22Rv1 (cell line): ENCODE measurements at regions not wholly inside any gene's neighbourhood (a gene's known extent, or its start where the extent isn't known, plus 50 kb on each side); places are given as distances from the start of the nearest gene placed in this dataset.

ENCODE experiments used
- H3K27ac ChIP-seq: fragments of 450-650 bp; 2 replicates; pipeline ENCODE4 v1.5.1; 2017
- ZFX ChIP-seq: fragments of 450-650 bp; IDR thresholded peaks from 2 replicates; pipeline ENCODE4 v1.6.1; 2017; ENCODE audit warnings: antibody characterized with exemption, borderline replicate concordance
- TF ChIP-seq, protein P1 (sequence below): fragments of 450-650 bp; IDR thresholded peaks from 2 replicates; pipeline ENCODE4 v1.5.1; 2017; ENCODE audit warnings: mild to moderate bottlenecking

DNA sequence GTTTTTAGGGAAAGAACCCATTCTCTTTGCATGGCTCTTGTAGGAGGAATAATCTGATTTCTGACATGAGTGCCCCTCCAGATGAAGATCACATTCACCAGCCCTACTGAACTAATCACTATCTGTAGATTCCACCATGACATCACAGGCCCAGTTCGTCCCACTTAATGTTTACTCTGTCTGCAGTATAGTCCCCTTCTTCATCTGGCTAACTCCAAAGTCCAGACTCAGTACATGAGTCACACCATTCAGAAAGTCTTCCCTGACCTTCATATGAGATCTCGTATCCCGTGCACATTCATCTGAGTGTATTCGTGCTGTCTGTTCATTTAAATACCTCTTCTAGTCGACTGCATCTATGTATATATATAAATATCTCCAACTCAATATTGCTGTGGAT is 366.5 kb upstream of the AKR1E2 start:
- TF ChIP-seq ZFX = no peak
- TF ChIP-seq, protein P1, sequence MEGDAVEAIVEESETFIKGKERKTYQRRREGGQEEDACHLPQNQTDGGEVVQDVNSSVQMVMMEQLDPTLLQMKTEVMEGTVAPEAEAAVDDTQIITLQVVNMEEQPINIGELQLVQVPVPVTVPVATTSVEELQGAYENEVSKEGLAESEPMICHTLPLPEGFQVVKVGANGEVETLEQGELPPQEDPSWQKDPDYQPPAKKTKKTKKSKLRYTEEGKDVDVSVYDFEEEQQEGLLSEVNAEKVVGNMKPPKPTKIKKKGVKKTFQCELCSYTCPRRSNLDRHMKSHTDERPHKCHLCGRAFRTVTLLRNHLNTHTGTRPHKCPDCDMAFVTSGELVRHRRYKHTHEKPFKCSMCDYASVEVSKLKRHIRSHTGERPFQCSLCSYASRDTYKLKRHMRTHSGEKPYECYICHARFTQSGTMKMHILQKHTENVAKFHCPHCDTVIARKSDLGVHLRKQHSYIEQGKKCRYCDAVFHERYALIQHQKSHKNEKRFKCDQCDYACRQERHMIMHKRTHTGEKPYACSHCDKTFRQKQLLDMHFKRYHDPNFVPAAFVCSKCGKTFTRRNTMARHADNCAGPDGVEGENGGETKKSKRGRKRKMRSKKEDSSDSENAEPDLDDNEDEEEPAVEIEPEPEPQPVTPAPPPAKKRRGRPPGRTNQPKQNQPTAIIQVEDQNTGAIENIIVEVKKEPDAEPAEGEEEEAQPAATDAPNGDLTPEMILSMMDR = no peak

DNA sequence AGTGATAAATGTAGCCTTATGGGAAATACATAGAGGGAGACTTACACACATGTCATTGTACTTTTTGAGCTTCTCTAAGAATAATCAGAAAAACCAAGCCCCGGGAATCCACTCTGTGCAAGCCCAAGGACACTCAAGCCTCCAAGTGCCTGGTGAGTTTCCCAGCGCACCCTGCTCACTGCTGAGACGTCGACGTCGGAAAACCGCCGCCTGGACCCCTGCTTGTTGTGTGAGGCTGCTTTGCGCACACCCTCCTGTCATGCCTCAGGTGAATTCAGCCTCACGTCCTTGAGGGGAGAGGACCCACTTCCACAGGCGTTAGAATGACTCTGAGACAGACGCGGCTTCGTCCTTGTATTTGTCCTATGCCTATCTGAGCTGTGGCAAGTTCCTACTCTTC is 368.4 kb upstream of the AKR1E2 start:
- TF ChIP-seq, protein P1 = no peak
- TF ChIP-seq ZFX = no peak
- no peak overlapping the region for H3K27ac ChIP-seq

More for the DNA sequence above, 366.5 kb upstream of the AKR1E2 start:
- H3K27ac ChIP-seq = no peak overlapping the region

DNA sequence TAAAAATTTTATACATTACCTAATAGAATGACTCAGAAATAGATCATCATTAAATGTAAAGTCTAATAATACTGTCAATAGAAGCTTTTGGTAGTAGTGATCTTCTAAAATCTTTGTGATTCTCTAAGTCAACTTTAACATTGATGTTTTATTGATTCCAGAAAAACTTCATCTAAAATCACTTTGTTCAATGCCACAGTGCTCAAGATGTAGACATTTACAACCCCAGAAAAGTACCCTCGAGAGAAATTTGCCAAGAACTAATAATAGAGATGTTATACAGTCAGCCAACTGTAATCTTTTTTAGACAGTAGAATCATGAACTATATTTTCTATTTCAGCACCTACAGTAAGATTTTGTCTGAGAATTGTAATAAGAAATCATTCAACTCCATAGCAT is 369.2 kb upstream of the AKR1E2 start:
- TF ChIP-seq, protein P1 = no peak
- no peak for TF ChIP-seq ZFX
- no peak overlapping the region for H3K27ac ChIP-seq

DNA sequence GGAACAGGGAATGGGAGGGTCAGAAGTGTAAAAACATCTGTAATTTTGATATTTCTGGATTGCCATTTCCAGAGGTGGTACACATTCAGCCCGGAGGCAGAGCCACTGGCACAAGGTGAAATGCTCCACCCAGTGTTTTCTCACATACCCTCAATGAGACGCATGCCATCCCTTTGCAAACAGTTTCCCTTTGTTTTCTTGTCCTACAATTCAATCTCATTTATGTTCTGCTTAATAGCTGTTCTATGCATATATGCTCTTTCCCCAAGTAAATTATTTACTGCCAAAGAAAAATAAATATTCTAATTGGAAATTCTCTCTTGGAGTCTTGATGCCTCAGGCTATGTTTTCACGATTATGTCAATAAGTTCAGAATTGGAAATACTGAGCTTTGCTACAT is 369.7 kb upstream of the AKR1E2 start:
- TF ChIP-seq, protein P1 = no peak
- TF ChIP-seq ZFX = no peak
- no peak overlapping the region for H3K27ac ChIP-seq

DNA sequence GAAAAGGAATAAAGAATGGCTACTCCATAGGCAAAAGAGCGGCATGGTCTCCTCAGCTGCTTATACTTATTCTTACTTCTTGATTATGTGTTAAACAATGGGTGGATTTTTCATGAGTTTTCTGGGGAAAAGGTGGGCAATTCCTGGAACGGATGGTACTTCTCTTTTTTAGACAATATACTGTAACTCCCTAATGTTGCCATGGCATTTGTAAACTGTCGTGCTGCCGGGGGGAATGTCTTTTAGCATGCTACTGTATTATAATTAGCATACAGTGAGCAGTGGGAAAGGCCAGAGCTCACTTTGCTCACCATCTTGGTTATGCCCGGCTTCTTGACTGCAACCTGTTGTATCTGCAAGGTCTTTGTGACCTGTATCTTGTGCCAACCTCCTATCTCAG is 372.1 kb upstream of the AKR1E2 start:
- H3K27ac ChIP-seq = no peak overlapping the region
- no peak for TF ChIP-seq ZFX
- TF ChIP-seq, protein P1 = no peak

DNA sequence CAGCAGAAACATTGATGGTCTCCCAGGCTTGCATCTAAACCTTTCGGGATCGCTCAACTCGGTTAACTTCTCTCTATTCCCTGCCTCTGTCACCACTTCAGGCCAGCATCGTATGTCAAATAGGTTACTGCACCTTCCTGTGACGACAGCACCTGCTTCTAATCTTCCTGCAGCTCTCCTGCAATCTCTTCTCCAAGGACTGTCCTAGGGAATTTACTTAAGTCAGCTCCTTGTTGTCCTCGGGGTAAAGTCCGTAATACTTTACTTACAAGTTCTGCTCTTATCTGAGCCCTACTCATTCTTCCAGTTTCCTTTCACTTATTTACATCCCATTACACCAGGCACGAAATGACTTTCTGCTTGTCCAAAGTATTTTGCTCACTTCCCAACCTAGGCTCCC is 372.7 kb upstream of the AKR1E2 start:
- TF ChIP-seq, protein P1 = no peak
- TF ChIP-seq ZFX = no peak
- no peak overlapping the region for H3K27ac ChIP-seq

DNA sequence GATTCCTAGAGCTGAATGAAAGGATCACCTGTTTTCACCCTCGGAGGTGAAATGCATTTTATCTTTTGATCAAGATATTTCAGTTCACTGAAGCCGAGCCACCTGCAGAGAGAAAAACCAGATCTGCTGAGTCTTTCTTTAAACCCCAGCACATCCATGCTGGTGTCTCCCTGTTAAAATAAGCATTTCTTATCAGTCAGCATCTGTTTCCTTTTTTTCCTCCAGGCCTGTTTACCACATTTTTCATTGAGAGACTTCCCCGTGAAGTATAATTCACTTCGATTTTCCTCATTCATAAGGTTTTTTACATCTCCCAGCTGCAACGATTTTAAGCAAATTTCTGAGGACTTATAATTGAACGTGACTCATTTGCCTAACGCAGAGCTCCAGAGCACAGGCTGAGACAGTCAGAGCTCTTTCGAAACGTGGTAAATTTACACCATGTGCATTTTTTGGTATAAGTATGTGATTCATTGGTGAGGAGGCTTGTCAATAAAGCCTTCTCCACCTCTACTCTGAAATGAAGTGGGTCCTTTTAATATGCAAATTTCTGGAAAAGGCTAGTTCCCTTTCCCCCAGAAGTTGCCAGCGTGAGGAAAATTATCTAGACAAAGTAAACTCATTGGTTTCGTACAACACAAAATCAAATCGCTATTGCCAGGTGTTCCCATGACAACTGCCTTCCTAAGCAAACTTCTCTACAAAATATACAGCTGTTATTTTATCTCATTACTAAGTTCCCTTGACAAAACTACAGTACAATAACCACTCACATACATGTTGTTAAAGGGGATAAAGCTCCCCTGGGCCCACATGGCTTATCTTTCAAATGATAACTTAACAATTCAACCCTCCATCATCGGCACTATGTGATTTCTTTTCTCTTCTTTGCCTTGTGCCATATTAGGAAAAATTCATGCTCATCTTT is 374.8 kb upstream of the AKR1E2 start:
- no peak overlapping the region for H3K27ac ChIP-seq
- no peak for TF ChIP-seq ZFX
- TF ChIP-seq, protein P1 = no peak
